GM12891 (cell line): ENCODE measurements at regions not wholly inside any gene's neighbourhood (a gene's known extent, or its start where the extent isn't known, plus 50 kb on each side); places are given as distances from the start of the nearest gene placed in this dataset.
"Not testable (repeated sequence)": the region's sequence is repeated elsewhere in the genome, so short reads cannot be mapped to it uniquely, and the experiment has no call there.

Source experiments
- DNase-seq: peaks from one replicate; pipeline ENCODE4 v3.0.0; 2011; ENCODE audit warnings: low spot score; ENCODE audit not compliant: insufficient read length
- FAIRE-seq: peaks from 2 replicates; lab custom pipeline; 2011; peaks lifted over from hg19 to GRCh38; lab: Jason Lieb, UNC
- PAX5 ChIP-seq: IDR thresholded peaks from 2 replicates; pipeline ENCODE4 v1.6.1; 2011; ENCODE audit warnings: low read length, moderate library complexity, mild to moderate bottlenecking; ENCODE audit not compliant: insufficient read depth, severe bottlenecking
- POLR2A ChIP-seq: IDR thresholded peaks from 2 replicates; pipeline ENCODE4 v1.6.1; 2011; ENCODE audit warnings: low read depth, low read length, control low read depth
- POLR2AphosphoS5 ChIP-seq: IDR thresholded peaks from 2 replicates; pipeline ENCODE4 v1.6.1; 2011; ENCODE audit warnings: low read depth, low read length, control low read depth
- POU2F2 ChIP-seq: IDR thresholded peaks from 2 replicates; pipeline ENCODE4 v1.6.1; 2011; ENCODE audit warnings: low read depth, mild to moderate bottlenecking, control low read depth, low read length, moderate library complexity
- SPI1 ChIP-seq: IDR thresholded peaks from 2 replicates; pipeline ENCODE4 v1.6.1; 2011; ENCODE audit warnings: low read depth, low read length, control low read depth
- TAF1 ChIP-seq: IDR thresholded peaks from 2 replicates; pipeline ENCODE4 v1.6.1; 2011; ENCODE audit warnings: low read depth, low read length, control low read depth

GRCh38 chr6:102742028-102742427 lies 1348.5 kb downstream of the GRIK2 start:
- no peak for TF ChIP-seq SPI1
- no peak for TF ChIP-seq POU2F2
- TF ChIP-seq TAF1: no peak
- no peak for TF ChIP-seq POLR2A
- no peak for TF ChIP-seq PAX5
- TF ChIP-seq POLR2AphosphoS5: no peak
- DNase-seq (no peak), FAIRE-seq (no peak)

GRCh38 chr6:102736941-102737368 lies 1343.4 kb downstream of the GRIK2 start:
- TF ChIP-seq POU2F2 (no peak), POLR2A (no peak), TAF1 (no peak), POLR2AphosphoS5 (no peak), PAX5 (no peak)
- no peak for DNase-seq
- FAIRE-seq: no peak

GRCh38 chr6:102732898-102733297 lies 1339.4 kb downstream of the GRIK2 start:
- DNase-seq (no peak), FAIRE-seq (no peak)
- TF ChIP-seq POLR2AphosphoS5 (no peak), SPI1 (no peak)

- DNase-seq, FAIRE-seq: not testable (repeated sequence)
Measured at GRCh38 chr6:102722086-102722485, 1328.6 kb downstream of the GRIK2 start.

- FAIRE-seq: no peak
- DNase-seq: no peak
- TF ChIP-seq POLR2A (no peak), TAF1 (no peak), POLR2AphosphoS5 (no peak), POU2F2 (no peak), PAX5 (no peak), SPI1 (no peak)
Measured at GRCh38 chr6:102717737-102718456, 1324.4 kb downstream of the GRIK2 start.

GRCh38 chr6:102717252-102717651 lies 1323.7 kb downstream of the GRIK2 start:
- TF ChIP-seq SPI1 (no peak), POLR2A (no peak), POU2F2 (no peak), PAX5 (no peak), POLR2AphosphoS5 (no peak)
- FAIRE-seq (no peak), DNase-seq (no peak)

GRCh38 chr6:102701019-102701418 lies 1307.5 kb downstream of the GRIK2 start:
- FAIRE-seq (no peak), DNase-seq (no peak)
- TF ChIP-seq PAX5 (no peak), POLR2A (no peak)

- DNase-seq (no peak), FAIRE-seq (no peak)
- no peak for TF ChIP-seq PAX5
- TF ChIP-seq SPI1: no peak
- TF ChIP-seq POLR2AphosphoS5: no peak
- TF ChIP-seq POLR2A: no peak
- TF ChIP-seq POU2F2: no peak
- TF ChIP-seq TAF1: no peak
Measured at GRCh38 chr6:102686461-102686860, 1293.0 kb downstream of the GRIK2 start.

GRCh38 chr6:102680413-102680812 lies 1286.9 kb downstream of the GRIK2 start:
- TF ChIP-seq SPI1 (no peak), PAX5 (no peak), POU2F2 (no peak), POLR2AphosphoS5 (no peak), POLR2A (no peak), TAF1 (no peak)
- FAIRE-seq (no peak), DNase-seq (no peak)

GRCh38 chr6:102679865-102680264 lies 1286.4 kb downstream of the GRIK2 start:
- DNase-seq (no peak), FAIRE-seq (no peak)
- TF ChIP-seq POLR2A (no peak), PAX5 (no peak), SPI1 (no peak), POU2F2 (no peak), TAF1 (no peak), POLR2AphosphoS5 (no peak)

GRCh38 chr6:102677225-102677624 lies 1283.7 kb downstream of the GRIK2 start:
- DNase-seq (no peak), FAIRE-seq (no peak)
- TF ChIP-seq POLR2A (no peak), SPI1 (no peak), TAF1 (no peak), POLR2AphosphoS5 (no peak), POU2F2 (no peak), PAX5 (no peak)
